ENCODE measurements at regions not wholly inside any gene's neighbourhood (a gene's known extent, or its start where the extent isn't known, plus 50 kb on each side); places are given as distances from the start of the nearest gene placed in this dataset.

GRCh38 chr1:88219521-88219920 lies 464.6 kb upstream of the PKN2 start:
- POLR2A ChIA-PET = interaction anchor here (0.9 kb wide), 1 partner anchor 10 kb away, joined by 3 read pairs; no protein-coding TSS in a partner anchor
- CTCF ChIA-PET (ENCODE audit: unreplicated experiment) = no interaction called here
- no peak for DNase-seq (ENCODE audit: low spot score)
- no TSS peak for BruUV-seq (replicated peaks)
- no peak overlapping the region for H3K4me2 ChIP-seq (ENCODE audit: low read length)
- no peaks in the 10 kb centered on the region for H3K79me2 ChIP-seq (ENCODE audit: insufficient read depth, low read depth, low read length)
- H4K20me1 ChIP-seq (ENCODE audit: insufficient read depth, low read length) = no peaks in the 10 kb centered on the region
- no peak overlapping the region for H2AFZ ChIP-seq (ENCODE audit: low read length)
- no peaks in the 10 kb centered on the region for H3K4me1 ChIP-seq (ENCODE audit: insufficient read depth, low read length, poor library complexity, severe bottlenecking)
- TF ChIP-seq, protein P1, sequence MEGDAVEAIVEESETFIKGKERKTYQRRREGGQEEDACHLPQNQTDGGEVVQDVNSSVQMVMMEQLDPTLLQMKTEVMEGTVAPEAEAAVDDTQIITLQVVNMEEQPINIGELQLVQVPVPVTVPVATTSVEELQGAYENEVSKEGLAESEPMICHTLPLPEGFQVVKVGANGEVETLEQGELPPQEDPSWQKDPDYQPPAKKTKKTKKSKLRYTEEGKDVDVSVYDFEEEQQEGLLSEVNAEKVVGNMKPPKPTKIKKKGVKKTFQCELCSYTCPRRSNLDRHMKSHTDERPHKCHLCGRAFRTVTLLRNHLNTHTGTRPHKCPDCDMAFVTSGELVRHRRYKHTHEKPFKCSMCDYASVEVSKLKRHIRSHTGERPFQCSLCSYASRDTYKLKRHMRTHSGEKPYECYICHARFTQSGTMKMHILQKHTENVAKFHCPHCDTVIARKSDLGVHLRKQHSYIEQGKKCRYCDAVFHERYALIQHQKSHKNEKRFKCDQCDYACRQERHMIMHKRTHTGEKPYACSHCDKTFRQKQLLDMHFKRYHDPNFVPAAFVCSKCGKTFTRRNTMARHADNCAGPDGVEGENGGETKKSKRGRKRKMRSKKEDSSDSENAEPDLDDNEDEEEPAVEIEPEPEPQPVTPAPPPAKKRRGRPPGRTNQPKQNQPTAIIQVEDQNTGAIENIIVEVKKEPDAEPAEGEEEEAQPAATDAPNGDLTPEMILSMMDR (conservative IDR thresholded peaks at IDR 0.05; ENCODE audit: low read length) = no peak
- TF ChIP-seq EZH2phosphoT487 (IDR thresholded peaks at IDR 0.05; ENCODE audit: borderline replicate concordance, low read depth, low read length) = no peak
- no peaks in the 10 kb centered on the region for H3K36me3 ChIP-seq (ENCODE audit: insufficient read depth, low read length)
- intact Hi-C loops (cut with micrococcal nuclease; ENCODE audit: unreplicated experiment) = no loop called here
- no peak overlapping the region for H3K27ac ChIP-seq (ENCODE audit: low read depth, low read length, poor library complexity, severe bottlenecking)
- no peaks in the 10 kb centered on the region for H3K9me2 ChIP-seq (ENCODE audit: insufficient read depth, low read length)
- H3K9me3 ChIP-seq (ENCODE audit: low read length) = no peaks in the 10 kb centered on the region
- no peak overlapping the region for H3K4me3 ChIP-seq (ENCODE audit: low read depth, low read length, poor library complexity, severe bottlenecking)

DNA sequence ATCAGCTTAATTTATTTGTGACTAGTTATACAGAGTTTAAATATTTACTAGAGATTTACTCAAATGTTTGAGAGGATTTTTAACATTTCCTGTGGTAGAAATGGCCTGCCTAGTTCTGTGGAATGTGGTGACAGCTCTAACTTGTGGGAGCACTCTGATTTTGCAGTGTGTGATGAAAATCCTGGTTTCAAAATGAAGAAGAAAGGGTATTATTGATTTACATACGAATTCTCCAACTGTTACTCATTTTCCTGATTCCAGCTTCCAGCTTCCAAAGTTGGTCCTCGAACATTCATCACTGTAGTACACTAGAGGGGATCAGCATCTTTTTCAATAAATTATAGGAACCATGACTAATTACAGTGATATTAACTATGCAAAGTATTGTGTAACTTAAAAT lies 462.7 kb upstream of the PKN2 start:
- BruUV-seq (replicated peaks) = no TSS peak
- no peaks in the 10 kb centered on the region for H3K36me3 ChIP-seq (ENCODE audit: insufficient read depth, low read length)
- no peak overlapping the region for H3K27ac ChIP-seq (ENCODE audit: low read depth, low read length, poor library complexity, severe bottlenecking)
- no peaks in the 10 kb centered on the region for H3K79me2 ChIP-seq (ENCODE audit: insufficient read depth, low read depth, low read length)
- DNase-seq (ENCODE audit: low spot score) = no peak
- POLR2A ChIA-PET = interaction anchor here (0.6 kb wide), 1 partner anchor 16 kb away, joined by 6 read pairs; no protein-coding TSS in a partner anchor
- no peak for TF ChIP-seq EZH2phosphoT487 (IDR thresholded peaks at IDR 0.05; ENCODE audit: borderline replicate concordance, low read depth, low read length)
- TF ChIP-seq, protein P1 (conservative IDR thresholded peaks at IDR 0.05; ENCODE audit: low read length) = no peak
- intact Hi-C loops (cut with micrococcal nuclease; ENCODE audit: unreplicated experiment) = no loop called here
- H3K4me1 ChIP-seq (ENCODE audit: insufficient read depth, low read length, poor library complexity, severe bottlenecking) = no peaks in the 10 kb centered on the region
- H3K9me3 ChIP-seq (ENCODE audit: low read length) = no peaks in the 10 kb centered on the region
- no peak overlapping the region for H3K4me2 ChIP-seq (ENCODE audit: low read length)
- H4K20me1 ChIP-seq (ENCODE audit: insufficient read depth, low read length) = no peaks in the 10 kb centered on the region
- CTCF ChIA-PET (ENCODE audit: unreplicated experiment) = no interaction called here
- H3K4me3 ChIP-seq (ENCODE audit: low read depth, low read length, poor library complexity, severe bottlenecking) = no peak overlapping the region
- H2AFZ ChIP-seq (ENCODE audit: low read length) = no peak overlapping the region
- H3K9me2 ChIP-seq (ENCODE audit: insufficient read depth, low read length) = no peaks in the 10 kb centered on the region

GRCh38 chr1:88224906-88225305 lies 459.2 kb upstream of the PKN2 start:
- ChIA-PET CTCF (ENCODE audit: unreplicated experiment) (no interaction called here), POLR2A (no interaction called here)
- DNase-seq (ENCODE audit: low spot score) = no peak
- H3K9me2 ChIP-seq (ENCODE audit: insufficient read depth, low read length) = no peaks in the 10 kb centered on the region
- H3K4me2 ChIP-seq (ENCODE audit: low read length) = no peak overlapping the region
- no peaks in the 10 kb centered on the region for H3K4me1 ChIP-seq (ENCODE audit: insufficient read depth, low read length, poor library complexity, severe bottlenecking)
- intact Hi-C loops (cut with micrococcal nuclease; ENCODE audit: unreplicated experiment) = no loop called here
- TF ChIP-seq EZH2phosphoT487 (IDR thresholded peaks at IDR 0.05; ENCODE audit: borderline replicate concordance, low read depth, low read length) = no peak
- TF ChIP-seq, protein P1 (conservative IDR thresholded peaks at IDR 0.05; ENCODE audit: low read length) = no peak
- no peaks in the 10 kb centered on the region for H3K36me3 ChIP-seq (ENCODE audit: insufficient read depth, low read length)
- no peaks in the 10 kb centered on the region for H4K20me1 ChIP-seq (ENCODE audit: insufficient read depth, low read length)
- BruUV-seq (replicated peaks) = no TSS peak
- H3K27ac ChIP-seq (ENCODE audit: low read depth, low read length, poor library complexity, severe bottlenecking) = no peak overlapping the region
- no peaks in the 10 kb centered on the region for H3K9me3 ChIP-seq (ENCODE audit: low read length)
- no peaks in the 10 kb centered on the region for H3K79me2 ChIP-seq (ENCODE audit: insufficient read depth, low read depth, low read length)
- no peak overlapping the region for H3K4me3 ChIP-seq (ENCODE audit: low read depth, low read length, poor library complexity, severe bottlenecking)
- H2AFZ ChIP-seq (ENCODE audit: low read length) = no peak overlapping the region

Measured in OCI-LY7 (cell line).